Body of pancreas (tissue), 4 donors: ENCODE measurements at regions not wholly inside any gene's neighbourhood (a gene's known extent, or its start where the extent isn't known, plus 50 kb on each side); places are given as distances from the start of the nearest gene placed in this dataset.

Source experiments
- ATAC-seq: fragments of 150-250 bp; one replicate; pipeline ENCODE4 v1.9.1; 2016
- DNase-seq, 4 donors: peaks; one replicate each; pipeline ENCODE4 v3.0.0-alpha.2; 2019
- H3K27ac ChIP-seq, 4 donors: fragments of 200-600 bp; sonication (generic); 1 replicate in 3 of 4; 2 replicates in 1 of 4; pipeline versions ENCODE4 v1.5.1 to v1.6.1; 2016 to 2019; ENCODE audit warnings: mild to moderate bottlenecking in 1 of 4, mixed read lengths in 1 of 4, moderate library complexity in 1 of 4
- H3K27me3 ChIP-seq, 2 donors: fragments of 200-600 bp; sonication (generic); one replicate each; pipeline ENCODE4 v1.6.0; 2016; ENCODE audit warnings: mild to moderate bottlenecking in 1 of 2
- H3K36me3 ChIP-seq, 2 donors: fragments of 200-600 bp; sonication (generic); replicated peaks in 1 of 2; 2 replicates each; pipeline ENCODE4 v1.5.1; 2016; ENCODE audit warnings: low read depth in 2 of 2; ENCODE audit not compliant: insufficient read depth in 1 of 2
- H3K4me1 ChIP-seq: fragments of 200-600 bp; sonication (generic); one replicate; pipeline ENCODE4 v1.6.0; 2016
- H3K4me3 ChIP-seq, 2 donors: fragments of 200-600 bp; sonication (generic); 1 replicate in 1 of 2; 2 replicates in 1 of 2; pipeline ENCODE4 v1.5.1; 2016 to 2019
- H3K9me3 ChIP-seq, 3 donors: fragments of 200-600 bp; sonication (generic); 1 replicate in 2 of 3; 2 replicates in 1 of 3; pipeline ENCODE4 v1.5.1; 2016
- POLR2A ChIP-seq, 3 donors: fragments of 450-650 bp; IDR thresholded peaks; one replicate each; pipeline ENCODE4 v1.6.1; 2016; ENCODE audit warnings: antibody characterized with exemption in 3 of 3, mild to moderate bottlenecking in 2 of 3
- WGBS, 2 donors: methylation state at CpG; one replicate each; pipeline ENCODE4 v1.1.5; 2017; 5-methylcytosine and 5-hydroxymethylcytosine counted together
- intact Hi-C: fragments of 100-400 bp; cut with DNase I; formaldehyde crosslinking; loops from one replicate; pipeline ENCODE4 v1.15.1; 2023
- TF ChIP-seq, protein P1 (sequence below), 7 experiments: fragments of 450-650 bp in 4 of 7; fragments of 200-600 bp in 3 of 7; sonication (generic) in 3 of 7; IDR thresholded peaks; one replicate each; pipeline ENCODE4 v1.5.1; 2016 to 2019; ENCODE audit warnings: antibody characterized with exemption in 7 of 7

DNA sequence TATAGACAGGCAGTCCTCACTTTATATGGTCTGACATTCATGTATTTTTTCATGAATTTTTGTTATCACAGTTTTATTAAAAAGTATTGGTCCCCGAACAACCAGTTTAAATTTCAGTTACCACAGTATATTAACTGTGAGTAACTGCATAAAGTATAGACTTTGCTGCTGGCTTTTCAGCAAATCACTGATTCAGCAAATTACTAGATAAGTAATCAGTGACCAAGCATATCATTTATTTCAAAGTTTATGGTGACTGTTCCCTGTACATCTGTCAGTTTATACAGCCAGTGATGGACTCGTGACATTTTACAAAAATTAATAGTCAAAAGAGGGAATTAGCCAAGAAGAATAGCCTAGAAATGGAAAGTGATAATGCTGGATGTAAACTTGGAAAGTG is 266.7 kb upstream of the CHRM2 start:
- no peak for ATAC-seq
- no peak for DNase-seq
- intact Hi-C loops, result no loop called here
- Histone ChIP-seq H3K27me3 (no peaks in the 10 kb centered on the region), H3K36me3 (no peaks in the 10 kb centered on the region), H3K9me3 (peaks cover 0 to 4% (median 0%) of the 10 kb centered on the region in 3 donors), H3K4me3 (no peak overlapping the region), H3K4me1 (no peaks in the 10 kb centered on the region), H3K27ac (no peak overlapping the region)
- WGBS, 2 donors, result 43 to 48% methylated on average over 2 of the region's 2 CpGs
- TF ChIP-seq, protein P1, sequence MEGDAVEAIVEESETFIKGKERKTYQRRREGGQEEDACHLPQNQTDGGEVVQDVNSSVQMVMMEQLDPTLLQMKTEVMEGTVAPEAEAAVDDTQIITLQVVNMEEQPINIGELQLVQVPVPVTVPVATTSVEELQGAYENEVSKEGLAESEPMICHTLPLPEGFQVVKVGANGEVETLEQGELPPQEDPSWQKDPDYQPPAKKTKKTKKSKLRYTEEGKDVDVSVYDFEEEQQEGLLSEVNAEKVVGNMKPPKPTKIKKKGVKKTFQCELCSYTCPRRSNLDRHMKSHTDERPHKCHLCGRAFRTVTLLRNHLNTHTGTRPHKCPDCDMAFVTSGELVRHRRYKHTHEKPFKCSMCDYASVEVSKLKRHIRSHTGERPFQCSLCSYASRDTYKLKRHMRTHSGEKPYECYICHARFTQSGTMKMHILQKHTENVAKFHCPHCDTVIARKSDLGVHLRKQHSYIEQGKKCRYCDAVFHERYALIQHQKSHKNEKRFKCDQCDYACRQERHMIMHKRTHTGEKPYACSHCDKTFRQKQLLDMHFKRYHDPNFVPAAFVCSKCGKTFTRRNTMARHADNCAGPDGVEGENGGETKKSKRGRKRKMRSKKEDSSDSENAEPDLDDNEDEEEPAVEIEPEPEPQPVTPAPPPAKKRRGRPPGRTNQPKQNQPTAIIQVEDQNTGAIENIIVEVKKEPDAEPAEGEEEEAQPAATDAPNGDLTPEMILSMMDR (IDR thresholded peaks at IDR 0.05), result no peak
- TF ChIP-seq POLR2A (IDR thresholded peaks at IDR 0.05), result no peak

DNA sequence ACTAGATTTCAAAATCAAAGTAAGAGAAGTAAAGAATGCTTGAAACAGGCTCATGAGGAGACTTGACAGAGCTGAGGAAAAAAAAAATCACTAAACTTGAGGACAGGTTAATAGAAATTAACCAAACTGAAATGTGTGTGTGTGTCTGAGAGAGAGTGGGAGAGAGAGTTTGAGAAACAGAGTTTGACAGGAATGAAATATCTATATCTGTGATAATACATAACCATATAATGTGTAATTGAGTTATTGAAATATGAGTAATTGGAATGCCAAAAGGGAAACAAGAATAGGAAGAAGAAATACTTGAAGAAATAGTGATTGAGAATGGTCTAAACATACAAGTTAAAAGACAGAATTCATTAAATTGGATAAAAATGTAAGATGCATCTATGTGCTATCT is 268.0 kb upstream of the CHRM2 start:
- TF ChIP-seq, protein P1 (IDR thresholded peaks at IDR 0.05), result no peak
- TF ChIP-seq POLR2A (IDR thresholded peaks at IDR 0.05), result no peak
- Histone ChIP-seq H3K36me3 (no peaks in the 10 kb centered on the region), H3K9me3 (peaks cover 0 to 4% (median 0%) of the 10 kb centered on the region in 3 donors), H3K4me3 (no peak overlapping the region), H3K4me1 (no peaks in the 10 kb centered on the region), H3K27ac (no peak overlapping the region), H3K27me3 (no peaks in the 10 kb centered on the region)
- DNase-seq (no peak), ATAC-seq (no peak)
- intact Hi-C loops, result no loop called here

DNA sequence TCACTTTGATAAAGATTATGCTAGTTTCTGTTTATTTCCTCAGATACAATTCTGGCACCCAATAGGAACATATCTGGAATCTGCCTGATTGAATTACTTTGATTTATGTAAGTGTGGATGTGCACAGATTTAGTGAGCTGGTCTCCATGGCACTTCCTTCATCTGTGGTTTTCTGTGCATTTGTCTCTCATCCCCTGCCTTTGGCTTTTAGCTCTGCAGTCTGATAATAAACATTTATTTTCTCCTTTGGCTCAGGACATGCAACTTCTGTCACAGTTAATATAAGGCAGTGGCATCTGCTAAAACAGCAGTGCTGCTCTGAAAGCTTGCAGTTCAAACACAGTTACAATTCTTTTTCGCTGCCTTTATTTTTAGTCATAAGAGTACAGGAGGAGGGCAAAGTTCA is 273.7 kb upstream of the CHRM2 start:
- TF ChIP-seq, protein P1 (IDR thresholded peaks at IDR 0.05), result no peak
- Histone ChIP-seq H3K4me1 (no peaks in the 10 kb centered on the region), H3K36me3 (no peaks in the 10 kb centered on the region), H3K27ac (no peak overlapping the region), H3K4me3 (no peak overlapping the region), H3K27me3 (no peaks in the 10 kb centered on the region), H3K9me3 (peaks cover 0 to 4% (median 0%) of the 10 kb centered on the region in 3 donors)
- intact Hi-C loops, result no loop called here
- no peak for DNase-seq
- WGBS, 2 donors, result 48 to 56% methylated on average over 1 of the region's 1 CpG
- ATAC-seq, result no peak

DNA sequence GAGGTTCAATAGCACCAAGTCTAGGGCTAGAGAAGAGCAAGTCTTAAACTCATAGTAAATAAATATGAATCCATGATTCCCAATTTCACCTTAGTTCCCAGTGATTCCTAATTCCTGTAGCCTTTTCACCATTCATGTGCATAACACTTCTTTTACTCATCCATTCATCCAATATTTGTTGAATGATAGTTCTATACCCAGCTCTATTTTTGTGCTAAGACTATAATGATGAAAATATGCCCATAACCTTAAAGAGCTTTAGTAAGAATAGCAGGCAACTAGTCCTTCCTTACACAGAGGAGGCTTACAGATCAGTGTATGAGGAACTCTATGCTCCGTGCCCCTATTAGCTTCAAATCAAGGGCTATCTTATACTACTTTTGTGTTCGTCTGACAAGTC is 280.2 kb upstream of the CHRM2 start:
- Histone ChIP-seq H3K27me3 (no peaks in the 10 kb centered on the region), H3K4me3 (no peak overlapping the region), H3K4me1 (no peaks in the 10 kb centered on the region), H3K36me3 (no peaks in the 10 kb centered on the region), H3K9me3 (no peaks in the 10 kb centered on the region), H3K27ac (no peak overlapping the region)
- 64 to 69% methylated on average over 2 of the region's 2 CpGs for WGBS, 2 donors
- intact Hi-C loops, result no loop called here
- no peak for DNase-seq
- no peak for TF ChIP-seq POLR2A (IDR thresholded peaks at IDR 0.05)
- TF ChIP-seq, protein P1 (IDR thresholded peaks at IDR 0.05), result no peak
- no peak for ATAC-seq

DNA sequence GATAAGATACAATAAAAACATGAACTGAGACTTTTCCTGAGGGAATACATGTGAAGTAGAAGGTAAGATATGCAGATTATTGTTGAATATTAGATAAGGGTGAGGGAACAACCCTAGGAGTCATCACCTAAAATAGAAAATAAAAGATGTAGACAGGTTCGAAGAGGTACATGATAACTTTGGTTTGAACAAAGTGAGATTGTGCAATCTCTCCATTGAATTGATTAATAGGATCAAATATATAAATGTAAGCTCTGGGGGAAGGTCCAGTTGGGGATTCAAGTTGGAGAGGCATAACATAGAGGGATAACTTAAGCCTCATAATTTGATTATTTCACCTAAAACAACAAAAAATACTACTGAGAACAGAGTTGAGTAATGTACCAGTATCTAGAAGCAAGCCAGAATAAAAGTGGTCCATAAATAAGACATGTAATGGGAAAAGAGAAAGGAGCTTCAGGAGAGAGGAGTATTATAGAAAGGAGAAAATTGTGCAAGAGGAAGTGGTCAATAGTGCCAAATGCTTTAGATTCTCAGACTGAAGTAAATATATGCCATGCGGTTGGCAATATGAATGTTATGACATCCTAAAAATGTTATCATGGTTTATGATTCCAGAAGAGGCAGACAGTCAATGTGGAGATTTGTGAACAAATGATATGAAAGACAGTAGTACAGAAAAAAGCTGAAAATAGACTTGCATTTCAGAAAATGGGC is 282.3 kb upstream of the CHRM2 start:
- Histone ChIP-seq H3K36me3 (no peaks in the 10 kb centered on the region), H3K27ac (no peak overlapping the region), H3K4me3 (no peak overlapping the region), H3K9me3 (no peaks in the 10 kb centered on the region), H3K27me3 (no peaks in the 10 kb centered on the region), H3K4me1 (no peaks in the 10 kb centered on the region)
- DNase-seq (no peak), ATAC-seq (no peak)
- TF ChIP-seq, protein P1 (IDR thresholded peaks at IDR 0.05), result no peak
- intact Hi-C loops, result no loop called here
- 53 to 56% methylated on average over 2 of the region's 2 CpGs for WGBS, 2 donors
